KMS-11 (cell line): ENCODE measurements at regions not wholly inside any gene's neighbourhood (a gene's known extent, or its start where the extent isn't known, plus 50 kb on each side); places are given as distances from the start of the nearest gene placed in this dataset.

Experiments
- H2AFZ ChIP-seq: fragments of 200-600 bp; sonication (generic); 2 replicates; pipeline ENCODE4 v1.6.1; 2016; ENCODE audit warnings: antibody characterized with exemption, mixed run types, low read depth
- H3K27ac ChIP-seq: fragments of 200-600 bp; sonication (generic); 2 replicates; pipeline ENCODE4 v1.6.1; 2016; ENCODE audit warnings: mild to moderate bottlenecking, mixed run types
- H3K27me3 ChIP-seq: fragments of 200-600 bp; sonication (generic); 2 replicates; pipeline ENCODE4 v1.6.1; 2017; ENCODE audit warnings: mild to moderate bottlenecking, low read depth, mixed run types, moderate library complexity; ENCODE audit not compliant: insufficient read depth
- H3K36me3 ChIP-seq: fragments of 200-600 bp; sonication (generic); 2 replicates; pipeline ENCODE4 v1.6.1; 2017; ENCODE audit warnings: mild to moderate bottlenecking, mixed run types; ENCODE audit not compliant: insufficient read depth
- H3K4me1 ChIP-seq: fragments of 200-600 bp; sonication (generic); 2 replicates; pipeline ENCODE4 v1.6.1; 2016; ENCODE audit warnings: mild to moderate bottlenecking, low read depth, mixed run types; ENCODE audit not compliant: poor library complexity, severe bottlenecking
- H3K4me2 ChIP-seq: fragments of 200-600 bp; sonication (generic); 2 replicates; pipeline ENCODE4 v1.7.0; 2016; ENCODE audit warnings: mild to moderate bottlenecking, mixed run types
- H3K4me3 ChIP-seq: fragments of 200-600 bp; sonication (generic); IDR thresholded peaks from 2 replicates; pipeline ENCODE4 v1.6.1; 2017; ENCODE audit warnings: low read depth, low read length, mixed read lengths; ENCODE audit not compliant: insufficient read depth
- H3K79me2 ChIP-seq: fragments of 200-600 bp; sonication (generic); 2 replicates; pipeline ENCODE4 v1.6.1; 2016; ENCODE audit warnings: low read depth, mixed run types; ENCODE audit not compliant: insufficient read depth
- H3K9ac ChIP-seq: fragments of 200-600 bp; sonication (generic); 2 replicates; pipeline ENCODE4 v1.6.1; 2016; ENCODE audit warnings: mild to moderate bottlenecking, mixed run types
- H4K20me1 ChIP-seq: fragments of 200-600 bp; sonication (generic); 2 replicates; pipeline ENCODE4 v1.6.1; 2016; ENCODE audit warnings: mild to moderate bottlenecking, mixed run types; ENCODE audit not compliant: insufficient read depth
- TF ChIP-seq, protein P1 (sequence below): fragments of 200-600 bp; sonication (generic); conservative IDR thresholded peaks from 2 replicates; pipeline ENCODE4 v1.6.1; 2017; ENCODE audit warnings: low read depth, mild to moderate bottlenecking, antibody characterized with exemption, low read length, moderate library complexity, mixed read lengths

DNA sequence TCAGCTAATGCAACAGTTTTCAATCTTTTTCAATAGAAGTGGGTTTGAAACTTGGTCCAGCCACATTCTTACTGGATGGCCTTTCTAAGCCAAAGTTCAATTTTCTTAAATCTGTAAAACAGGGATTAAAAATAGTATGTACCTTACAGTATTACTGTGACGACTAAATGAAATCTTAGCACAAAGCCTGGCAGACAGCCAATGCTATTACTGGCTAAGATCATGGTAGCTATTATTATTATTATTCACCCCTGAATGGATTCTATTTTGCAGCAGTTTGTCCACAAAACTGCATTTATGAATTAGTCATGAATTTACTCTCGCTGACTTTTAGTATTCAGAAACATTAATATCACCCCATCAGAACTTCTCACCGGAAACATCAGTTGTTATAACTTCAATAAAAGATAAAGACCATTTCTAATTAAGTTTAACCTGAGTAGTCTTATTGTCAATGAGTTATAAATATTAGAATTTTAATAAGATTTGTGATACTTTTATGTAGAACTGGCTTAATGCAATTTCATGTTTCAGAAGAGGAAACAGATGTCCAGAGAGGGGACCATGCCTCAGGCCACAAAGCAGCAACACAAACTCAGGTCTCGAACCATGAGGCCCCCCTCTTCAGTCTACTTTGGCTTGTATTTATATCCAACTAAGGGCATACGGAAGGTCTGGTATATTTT, 468.2 kb downstream of the ARHGEF28 start:
- Histone ChIP-seq H3K36me3 (no peaks in the 10 kb centered on the region), H3K27ac (no peak overlapping the region), H4K20me1 (no peaks in the 10 kb centered on the region), H3K27me3 (no peaks in the 10 kb centered on the region), H2AFZ (no peak overlapping the region), H3K4me2 (no peak overlapping the region), H3K4me3 (no peak overlapping the region), H3K4me1 (peaks cover 7% of the 10 kb centered on the region), H3K9ac (no peak overlapping the region), H3K79me2 (no peaks in the 10 kb centered on the region)
- TF ChIP-seq, protein P1, sequence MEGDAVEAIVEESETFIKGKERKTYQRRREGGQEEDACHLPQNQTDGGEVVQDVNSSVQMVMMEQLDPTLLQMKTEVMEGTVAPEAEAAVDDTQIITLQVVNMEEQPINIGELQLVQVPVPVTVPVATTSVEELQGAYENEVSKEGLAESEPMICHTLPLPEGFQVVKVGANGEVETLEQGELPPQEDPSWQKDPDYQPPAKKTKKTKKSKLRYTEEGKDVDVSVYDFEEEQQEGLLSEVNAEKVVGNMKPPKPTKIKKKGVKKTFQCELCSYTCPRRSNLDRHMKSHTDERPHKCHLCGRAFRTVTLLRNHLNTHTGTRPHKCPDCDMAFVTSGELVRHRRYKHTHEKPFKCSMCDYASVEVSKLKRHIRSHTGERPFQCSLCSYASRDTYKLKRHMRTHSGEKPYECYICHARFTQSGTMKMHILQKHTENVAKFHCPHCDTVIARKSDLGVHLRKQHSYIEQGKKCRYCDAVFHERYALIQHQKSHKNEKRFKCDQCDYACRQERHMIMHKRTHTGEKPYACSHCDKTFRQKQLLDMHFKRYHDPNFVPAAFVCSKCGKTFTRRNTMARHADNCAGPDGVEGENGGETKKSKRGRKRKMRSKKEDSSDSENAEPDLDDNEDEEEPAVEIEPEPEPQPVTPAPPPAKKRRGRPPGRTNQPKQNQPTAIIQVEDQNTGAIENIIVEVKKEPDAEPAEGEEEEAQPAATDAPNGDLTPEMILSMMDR = no peak

DNA sequence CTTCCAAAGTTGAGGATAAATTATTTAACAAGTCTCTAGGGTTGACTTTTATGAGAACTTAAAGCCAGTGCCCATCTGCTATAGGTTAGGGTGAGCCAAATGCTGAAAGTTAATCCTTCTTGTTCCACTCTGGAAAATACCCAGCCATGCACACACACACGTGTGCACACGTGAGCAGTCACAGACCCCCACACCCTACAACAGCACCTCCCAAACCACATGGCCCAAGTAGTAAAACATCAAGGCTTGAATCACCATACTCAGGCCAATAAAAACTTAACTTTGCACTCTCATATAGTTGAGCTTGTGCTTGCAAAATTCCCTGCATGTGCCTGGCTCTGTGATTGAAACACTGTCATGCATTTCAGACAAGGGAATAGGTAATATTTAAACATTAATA, 467.6 kb downstream of the ARHGEF28 start:
- Histone ChIP-seq H4K20me1 (no peaks in the 10 kb centered on the region), H2AFZ (no peak overlapping the region), H3K27ac (no peak overlapping the region), H3K79me2 (no peaks in the 10 kb centered on the region), H3K36me3 (no peaks in the 10 kb centered on the region), H3K27me3 (no peaks in the 10 kb centered on the region), H3K4me2 (no peak overlapping the region), H3K9ac (no peak overlapping the region), H3K4me1 (peaks cover 14% of the 10 kb centered on the region), H3K4me3 (no peak overlapping the region)
- TF ChIP-seq, protein P1 = no peak

DNA sequence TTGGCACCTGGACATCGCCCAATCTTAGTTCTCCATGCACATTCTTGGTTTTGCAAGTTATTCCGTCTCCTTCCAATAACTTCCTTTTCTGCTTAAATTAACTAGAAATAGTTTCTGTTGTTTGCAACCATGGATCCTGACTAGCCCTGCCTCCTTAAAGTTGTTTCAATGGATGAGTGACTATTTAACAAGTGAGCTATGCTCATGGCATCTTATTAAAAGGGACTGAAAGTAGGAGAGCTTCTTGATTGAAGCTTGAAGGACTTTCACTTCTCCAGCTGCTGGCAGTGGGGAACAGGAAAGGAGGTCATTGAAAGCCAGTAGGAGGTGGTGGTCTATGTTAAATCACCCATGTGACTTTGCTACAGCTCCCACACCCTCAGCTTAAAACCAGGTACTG, 466.8 kb downstream of the ARHGEF28 start:
- Histone ChIP-seq H3K36me3 (no peaks in the 10 kb centered on the region), H2AFZ (no peak overlapping the region), H3K79me2 (no peaks in the 10 kb centered on the region), H3K4me3 (no peak overlapping the region), H4K20me1 (no peaks in the 10 kb centered on the region), H3K4me1 (peaks cover 22% of the 10 kb centered on the region), H3K27me3 (no peaks in the 10 kb centered on the region), H3K9ac (no peak overlapping the region), H3K4me2 (no peak overlapping the region), H3K27ac (no peak overlapping the region)
- TF ChIP-seq, protein P1 = no peak

DNA sequence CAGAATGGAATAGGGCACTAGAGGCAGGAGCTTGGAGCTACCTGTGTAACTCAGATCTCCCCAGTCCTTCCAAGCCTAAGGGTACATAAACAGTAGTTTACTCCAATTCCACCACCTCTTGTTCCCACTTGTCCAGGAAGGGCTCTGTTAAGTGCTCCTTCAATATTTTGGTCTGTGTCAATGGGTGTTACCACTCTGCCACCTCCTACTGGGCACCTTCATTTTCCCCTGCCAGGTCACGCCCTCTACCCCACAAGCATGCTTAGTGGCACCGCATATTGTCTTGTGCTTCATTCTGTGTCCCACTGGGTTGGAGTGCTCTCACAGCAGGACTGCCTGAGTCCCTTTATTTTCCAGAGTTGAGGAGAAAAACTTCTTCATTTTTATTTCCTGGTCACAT, 459.8 kb downstream of the ARHGEF28 start:
- H4K20me1 ChIP-seq = no peaks in the 10 kb centered on the region
- H3K4me2 ChIP-seq = no peak overlapping the region
- TF ChIP-seq, protein P1 = no peak
- no peak overlapping the region for H2AFZ ChIP-seq
- H3K79me2 ChIP-seq = no peaks in the 10 kb centered on the region
- H3K36me3 ChIP-seq = no peaks in the 10 kb centered on the region
- no peak overlapping the region for H3K9ac ChIP-seq
- H3K27me3 ChIP-seq = no peaks in the 10 kb centered on the region
- H3K27ac ChIP-seq = no peak overlapping the region
- peaks cover 49% of the 10 kb centered on the region for H3K4me1 ChIP-seq
- no peak overlapping the region for H3K4me3 ChIP-seq
